Muscle layer of duodenum (tissue), 2 donors: ENCODE measurements at regions not wholly inside any gene's neighbourhood (a gene's known extent, or its start where the extent isn't known, plus 50 kb on each side); places are given as distances from the start of the nearest gene placed in this dataset.
"Not testable (repeated sequence)": the region's sequence is repeated elsewhere in the genome, so short reads cannot be mapped to it uniquely, and the experiment has no call there.

ENCODE experiments used
- H3K27ac ChIP-seq: one replicate; pipeline ENCODE4 v1.7.0; 2013; ENCODE audit warnings: mild to moderate bottlenecking, low read length
- H3K27me3 ChIP-seq: one replicate; pipeline ENCODE4 v1.7.0; 2013; ENCODE audit warnings: low read depth, mild to moderate bottlenecking, control low read depth, low read length
- H3K36me3 ChIP-seq, 2 donors: one replicate each; pipeline ENCODE4 v1.7.0; 2013; ENCODE audit warnings: low read length in 2 of 2, control low read depth in 1 of 2, mild to moderate bottlenecking in 1 of 2; ENCODE audit not compliant: insufficient read depth in 2 of 2, control insufficient read depth in 1 of 2
- H3K4me1 ChIP-seq, 2 donors: one replicate each; pipeline ENCODE4 v1.7.0; 2013; ENCODE audit warnings: low read length in 2 of 2, mild to moderate bottlenecking in 2 of 2, control low read depth in 1 of 2, moderate library complexity in 1 of 2; ENCODE audit not compliant: insufficient read depth in 2 of 2, control insufficient read depth in 1 of 2
- H3K4me3 ChIP-seq, 2 donors: one replicate each; pipeline ENCODE4 v1.7.0; 2013; ENCODE audit warnings: low read length in 2 of 2, low read depth in 1 of 2, mild to moderate bottlenecking in 1 of 2
- H3K9me3 ChIP-seq, 2 donors: one replicate each; pipeline ENCODE4 v1.7.0; 2013; ENCODE audit warnings: low read length in 2 of 2, control low read depth in 1 of 2, mild to moderate bottlenecking in 1 of 2; ENCODE audit not compliant: control insufficient read depth in 1 of 2
- donor health status: healthy.

DNA sequence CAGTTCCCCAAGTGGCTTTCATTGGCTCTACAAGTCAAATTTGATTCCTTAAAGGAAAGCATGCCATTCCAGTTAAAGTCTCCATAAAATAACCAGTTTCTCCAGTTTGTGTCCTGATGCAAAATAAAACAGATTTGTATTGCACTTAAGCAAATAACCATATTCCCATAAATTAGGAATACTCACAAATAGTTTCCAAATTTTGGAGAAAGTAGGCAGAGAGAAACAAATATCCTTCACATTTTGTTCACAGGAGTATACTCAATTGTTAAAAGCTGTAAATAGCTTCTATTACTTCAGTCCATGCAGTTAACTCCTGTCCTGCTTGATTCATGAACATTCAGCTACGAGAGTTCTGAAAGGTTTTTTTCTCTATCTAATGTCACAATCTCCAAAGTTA, 281.4 kb upstream of the RGS17 start:
- H3K4me3 ChIP-seq, result no peak overlapping the region
- no peaks in the 10 kb centered on the region for H3K4me1 ChIP-seq
- H3K27me3 ChIP-seq, result no peaks in the 10 kb centered on the region
- H3K9me3 ChIP-seq, result no peaks in the 10 kb centered on the region
- no peak overlapping the region for H3K27ac ChIP-seq
- H3K36me3 ChIP-seq, result no peaks in the 10 kb centered on the region

DNA sequence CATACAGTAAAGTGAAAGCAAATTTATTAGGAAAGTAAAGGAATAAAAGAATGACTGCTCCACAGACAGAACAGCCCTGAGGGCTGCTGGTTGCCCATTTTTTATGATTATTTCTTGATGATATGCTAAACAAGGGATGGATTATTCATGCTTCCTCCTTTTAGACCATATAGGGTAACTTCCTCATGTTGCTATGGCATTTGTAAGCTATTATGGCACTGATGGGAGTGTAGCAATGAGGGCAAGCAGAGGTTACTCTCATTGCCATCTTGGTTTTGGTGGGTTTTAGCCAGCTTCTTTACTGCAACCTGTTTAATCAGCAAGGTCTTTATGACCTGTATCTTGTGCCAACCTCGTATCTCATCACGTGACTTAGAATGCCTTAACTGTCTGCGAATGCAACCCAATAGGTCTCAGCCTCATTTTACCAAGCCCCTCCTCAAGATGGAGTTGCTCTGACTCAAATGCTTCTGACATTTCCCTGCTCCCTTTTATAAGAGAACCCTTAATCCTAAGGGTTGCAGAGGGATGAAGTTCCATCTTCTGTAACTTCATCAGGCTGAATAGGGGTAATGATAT, 280.1 kb upstream of the RGS17 start:
- Histone ChIP-seq H3K27me3 (no peaks in the 10 kb centered on the region), H3K27ac (no peak overlapping the region), H3K4me3 (no peak overlapping the region), H3K36me3 (no peaks in the 10 kb centered on the region), H3K4me1 (no peaks in the 10 kb centered on the region), H3K9me3 (no peaks in the 10 kb centered on the region)

DNA sequence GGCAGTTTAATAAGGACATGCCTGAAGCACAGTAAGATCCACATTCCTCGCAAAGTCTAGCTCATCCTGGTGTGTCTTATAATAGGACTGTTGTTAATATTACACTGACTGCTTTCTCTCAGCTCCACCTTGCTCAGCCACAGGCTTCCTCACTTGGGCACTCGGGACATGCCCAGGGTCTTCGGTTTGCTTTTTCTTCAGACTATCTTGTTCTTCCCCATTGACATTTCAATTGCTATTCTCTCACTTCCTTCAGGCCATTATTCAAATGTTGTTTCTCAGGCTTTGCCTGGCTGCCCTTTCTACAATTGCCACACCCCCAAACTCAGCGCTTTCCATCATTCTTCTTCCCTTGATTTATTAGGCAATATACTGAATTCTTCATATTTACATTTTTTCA, 274.8 kb upstream of the RGS17 start:
- no peak overlapping the region for H3K4me3 ChIP-seq
- H3K36me3 ChIP-seq, result no peaks in the 10 kb centered on the region
- H3K4me1 ChIP-seq, result no peaks in the 10 kb centered on the region
- no peak overlapping the region for H3K27ac ChIP-seq
- no peaks in the 10 kb centered on the region for H3K9me3 ChIP-seq
- no peaks in the 10 kb centered on the region for H3K27me3 ChIP-seq

DNA sequence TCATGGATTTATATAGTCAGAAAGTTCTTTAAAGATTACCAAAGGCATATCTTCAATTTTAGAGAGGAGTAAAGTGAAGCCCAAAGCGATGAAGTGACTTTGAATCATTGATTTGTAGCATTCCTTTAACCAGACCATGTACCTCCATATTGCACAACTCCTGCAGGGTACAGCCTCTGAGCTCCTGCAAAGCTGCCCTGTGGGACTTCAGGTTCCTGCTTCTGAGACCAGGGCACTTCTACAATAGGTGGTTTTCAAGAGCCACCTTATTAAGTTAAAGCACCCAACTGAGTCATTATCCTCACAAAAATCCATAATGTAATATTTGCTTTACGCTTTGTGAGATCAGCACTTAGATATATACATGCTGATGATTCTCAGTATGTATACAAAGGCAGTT, 270.7 kb upstream of the RGS17 start:
- Histone ChIP-seq H3K36me3 (no peaks in the 10 kb centered on the region), H3K4me3 (no peak overlapping the region), H3K27me3 (no peaks in the 10 kb centered on the region), H3K4me1 (no peaks in the 10 kb centered on the region), H3K27ac (no peak overlapping the region), H3K9me3 (no peaks in the 10 kb centered on the region)

GRCh38 chr6:153392156-153392555, 261.1 kb upstream of the RGS17 start:
- H3K27me3 ChIP-seq, result no peaks in the 10 kb centered on the region

DNA sequence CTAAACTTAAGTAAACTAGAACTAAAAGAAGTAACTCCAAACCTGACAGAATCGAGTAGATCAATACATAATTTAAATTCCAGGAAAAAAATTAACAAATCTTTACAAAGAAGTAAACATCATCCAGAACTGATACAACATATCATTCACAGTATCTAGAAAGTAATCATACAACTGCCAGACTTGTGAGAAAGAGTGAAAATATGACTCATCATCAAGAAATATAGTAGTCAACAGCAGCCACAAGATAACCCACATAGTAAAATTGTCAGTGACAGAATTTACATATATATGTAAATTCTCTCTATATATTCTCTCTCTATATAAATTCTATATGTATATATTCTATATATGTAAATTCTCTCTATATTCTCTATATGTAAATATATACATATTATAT, 242.8 kb upstream of the RGS17 start:
- Histone ChIP-seq H3K27me3 (no peaks in the 10 kb centered on the region), H3K27ac (no peak overlapping the region), H3K4me1 (no peaks in the 10 kb centered on the region), H3K9me3 (no peaks in the 10 kb centered on the region), H3K36me3 (no peaks in the 10 kb centered on the region), H3K4me3 (no peak overlapping the region)

More at GRCh38 chr6:153392156-153392555, 261.1 kb upstream of the RGS17 start:
- no peak overlapping the region for H3K27ac ChIP-seq
- H3K4me3 ChIP-seq, result no peak overlapping the region
- no peaks in the 10 kb centered on the region for H3K36me3 ChIP-seq
- H3K9me3 ChIP-seq, result peaks cover 0 to 3% of the 10 kb centered on the region in 2 donors
- no peaks in the 10 kb centered on the region for H3K4me1 ChIP-seq

DNA sequence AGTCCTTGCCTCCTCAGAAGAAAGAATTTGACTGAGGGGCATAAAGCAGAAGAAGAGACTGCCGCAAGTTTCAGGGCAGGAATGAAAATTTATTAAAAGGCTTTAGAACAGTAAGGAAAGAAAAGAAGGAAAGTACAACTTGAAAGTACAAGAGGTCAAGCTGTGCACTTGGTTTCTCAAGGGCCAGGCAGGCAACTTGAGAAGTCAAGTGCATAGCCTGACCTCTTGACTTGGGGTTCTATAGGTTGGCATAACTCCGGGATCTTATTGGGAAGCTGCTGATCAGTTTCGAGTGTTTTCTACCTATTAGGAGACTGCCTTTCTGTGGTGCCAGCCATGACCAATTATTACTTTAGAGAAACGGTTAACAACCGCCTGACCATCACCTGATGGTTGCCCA, 237.0 kb upstream of the RGS17 start:
- no peaks in the 10 kb centered on the region for H3K4me1 ChIP-seq
- H3K9me3 ChIP-seq, result no peaks in the 10 kb centered on the region
- H3K36me3 ChIP-seq, result no peaks in the 10 kb centered on the region
- no peak overlapping the region for H3K4me3 ChIP-seq
- no peak overlapping the region for H3K27ac ChIP-seq
- no peaks in the 10 kb centered on the region for H3K27me3 ChIP-seq

GRCh38 chr6:153367021-153367420, 235.9 kb upstream of the RGS17 start:
- Histone ChIP-seq H3K9me3 (no peaks in the 10 kb centered on the region), H3K27me3 (no peaks in the 10 kb centered on the region), H3K4me1 (no peaks in the 10 kb centered on the region), H3K36me3 (no peaks in the 10 kb centered on the region), H3K4me3 (no peak overlapping the region), H3K27ac (no peak overlapping the region)

DNA sequence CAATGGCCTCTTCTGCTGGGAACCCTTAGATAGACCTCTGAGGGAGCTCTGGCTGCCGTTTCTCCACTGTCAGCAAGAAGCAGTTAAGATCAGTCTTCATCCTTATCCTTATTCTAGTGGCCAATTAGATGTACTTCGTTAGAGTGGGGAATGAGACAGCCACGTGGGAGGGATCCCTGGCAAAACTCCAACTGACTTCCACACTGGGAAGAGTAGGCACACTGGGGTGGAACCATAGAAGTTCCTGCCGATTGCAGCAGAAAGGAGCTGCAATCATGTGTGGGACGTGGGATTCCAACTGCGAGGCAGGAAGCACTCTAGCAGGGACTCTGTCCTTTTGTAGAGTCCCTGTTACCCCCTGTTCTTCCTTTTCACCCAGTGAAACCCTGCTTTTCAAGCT, 226.3 kb upstream of the RGS17 start:
- no peaks in the 10 kb centered on the region for H3K4me1 ChIP-seq
- H3K9me3 ChIP-seq, result peaks cover 0 to 2% of the 10 kb centered on the region in 2 donors
- H3K27me3 ChIP-seq, result no peaks in the 10 kb centered on the region
- no peak overlapping the region for H3K27ac ChIP-seq
- H3K4me3 ChIP-seq, result no peak overlapping the region
- H3K36me3 ChIP-seq, result no peaks in the 10 kb centered on the region

DNA sequence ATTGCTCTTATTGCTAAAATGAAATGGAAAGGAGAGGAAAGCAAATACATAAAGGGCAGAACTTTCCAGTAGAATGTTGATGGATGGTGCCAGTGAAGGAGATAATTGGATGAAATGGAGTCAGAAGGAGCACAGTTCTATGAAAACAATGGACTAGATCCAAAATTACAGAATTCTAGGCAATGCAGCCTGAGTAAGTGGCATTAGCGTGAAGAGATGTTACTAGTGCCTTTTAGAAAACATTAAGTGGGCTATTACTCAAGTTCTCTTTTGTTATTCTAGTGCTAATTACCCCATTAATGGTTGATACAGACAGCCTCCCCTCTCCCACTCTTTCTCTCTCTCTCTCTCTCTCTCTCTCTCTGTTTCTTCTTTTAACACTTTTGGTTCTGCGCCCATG, 209.5 kb upstream of the RGS17 start:
- no peak overlapping the region for H3K27ac ChIP-seq
- H3K27me3 ChIP-seq, result no peaks in the 10 kb centered on the region
- H3K4me3 ChIP-seq, result no peak overlapping the region
- no peaks in the 10 kb centered on the region for H3K36me3 ChIP-seq
- H3K9me3 ChIP-seq, result no peaks in the 10 kb centered on the region
- no peaks in the 10 kb centered on the region for H3K4me1 ChIP-seq

GRCh38 chr6:153334121-153334520, 203.0 kb upstream of the RGS17 start:
- H3K27me3 ChIP-seq, result no peaks in the 10 kb centered on the region

DNA sequence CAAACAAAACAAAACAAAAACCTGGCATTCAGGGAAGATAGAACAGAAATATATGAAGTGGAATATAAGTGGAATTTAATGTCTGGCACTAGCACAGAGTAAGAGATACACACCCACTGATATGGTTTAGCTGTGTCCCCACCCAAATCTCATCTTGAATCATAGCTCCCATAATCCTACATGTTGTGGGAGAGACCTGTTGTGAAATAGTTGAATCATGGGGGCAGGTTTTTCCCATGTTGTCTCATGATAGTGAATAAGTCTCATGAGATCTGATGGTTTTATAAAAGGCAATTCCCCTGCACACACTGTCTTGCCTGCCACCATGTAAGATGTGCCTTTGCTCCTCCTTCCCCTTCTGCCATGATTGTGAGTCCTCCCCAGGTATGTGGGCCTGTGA, 200.1 kb upstream of the RGS17 start:
- H3K27ac ChIP-seq, H3K36me3 ChIP-seq, H3K4me3 ChIP-seq, H3K4me1 ChIP-seq, H3K27me3 ChIP-seq, H3K9me3 ChIP-seq: not testable (repeated sequence)

More at GRCh38 chr6:153334121-153334520, 203.0 kb upstream of the RGS17 start:
- Histone ChIP-seq H3K36me3 (no peaks in the 10 kb centered on the region), H3K4me1 (no peaks in the 10 kb centered on the region), H3K27ac (no peak overlapping the region), H3K9me3 (no peaks in the 10 kb centered on the region), H3K4me3 (no peak overlapping the region)
